OCI-LY7 (cell line): ENCODE measurements at regions not wholly inside any gene's neighbourhood (a gene's known extent, or its start where the extent isn't known, plus 50 kb on each side); places are given as distances from the start of the nearest gene placed in this dataset.

ENCODE experiments used
- CTCF ChIP-seq: fragments of 200-600 bp; sonication (generic); conservative IDR thresholded peaks from 2 replicates; pipeline ENCODE4 v1.5.1; 2014; ENCODE audit warnings: mild to moderate bottlenecking, antibody characterized with exemption, low read length, moderate library complexity, mixed read lengths
- EZH2phosphoT487 ChIP-seq: fragments of 200-600 bp; sonication (generic); IDR thresholded peaks from 2 replicates; pipeline ENCODE4 v1.6.1; 2018; ENCODE audit warnings: low read depth, borderline replicate concordance, mild to moderate bottlenecking, mixed run types, antibody characterized with exemption, low read length, moderate library complexity, mixed read lengths

DNA sequence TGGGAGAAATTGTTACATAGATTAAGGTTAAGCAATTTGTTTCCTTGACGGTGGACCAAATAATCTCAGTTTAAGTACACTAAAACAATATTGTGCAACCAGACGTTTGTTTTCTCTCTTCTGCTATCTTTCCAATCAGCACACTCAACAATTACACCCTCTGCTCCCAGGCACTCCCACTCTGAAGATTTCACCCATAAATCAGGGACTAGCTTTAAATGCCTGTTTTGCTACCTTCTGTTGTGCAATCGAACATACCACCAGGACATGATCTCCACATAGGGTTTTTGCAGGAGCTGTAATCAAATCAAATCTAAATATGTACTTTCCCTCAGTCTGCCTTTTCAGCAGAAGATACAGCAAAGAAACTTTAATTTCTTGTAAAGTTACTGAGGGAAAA lies 405.8 kb upstream of the TLE4 start:
- TF ChIP-seq CTCF: no peak
- no peak for TF ChIP-seq EZH2phosphoT487
